Mesendoderm (in vitro differentiated cells): ENCODE measurements at regions not wholly inside any gene's neighbourhood (a gene's known extent, or its start where the extent isn't known, plus 50 kb on each side); places are given as distances from the start of the nearest gene placed in this dataset.
A peak's percentile ranks its signal among the peaks of the same experiment; 100 is the strongest.

ENCODE experiments used
- DNase-seq: peaks from one replicate; pipeline ENCODE4 v3.0.0; 2013
- H2AK5ac ChIP-seq: 2 replicates; pipeline ENCODE4 v1.6.1; 2013; ENCODE audit warnings: low read length, inconsistent platforms
- H2BK120ac ChIP-seq: 2 replicates; pipeline ENCODE4 v1.6.1; 2013; ENCODE audit warnings: low read depth, mild to moderate bottlenecking, low read length, moderate library complexity, mixed read lengths
- H2BK15ac ChIP-seq: replicated peaks from 2 replicates; pipeline ENCODE4 v1.6.1; 2013; ENCODE audit warnings: low read depth, mild to moderate bottlenecking, moderate library complexity
- H2BK5ac ChIP-seq: 2 replicates; pipeline ENCODE4 v1.6.1; 2013; ENCODE audit warnings: low read length, inconsistent platforms
- H3K18ac ChIP-seq: 2 replicates; pipeline ENCODE4 v1.6.1; 2013; ENCODE audit warnings: mild to moderate bottlenecking, low read length, mixed read lengths
- H3K23ac ChIP-seq: one replicate; pipeline ENCODE4 v1.6.1; 2013; ENCODE audit warnings: low read length
- H3K27ac ChIP-seq: 2 replicates; pipeline ENCODE4 v1.5.1; 2013; ENCODE audit warnings: low read depth, mild to moderate bottlenecking, inconsistent platforms, low read length, moderate library complexity
- H3K27me3 ChIP-seq: 2 replicates; pipeline ENCODE4 v1.6.1; 2013; ENCODE audit warnings: low read length, control low read depth, mild to moderate bottlenecking, inconsistent platforms; ENCODE audit not compliant: insufficient read depth, poor library complexity
- H3K36me3 ChIP-seq: 2 replicates; pipeline ENCODE4 v1.6.1; 2013; ENCODE audit warnings: low read length, inconsistent platforms; ENCODE audit not compliant: control insufficient read depth, insufficient read depth
- H3K4ac ChIP-seq: one replicate; pipeline ENCODE4 v1.6.1; 2013; ENCODE audit warnings: low read depth, mild to moderate bottlenecking, low read length, moderate library complexity
- H3K4me1 ChIP-seq: 2 replicates; pipeline ENCODE4 v1.6.1; 2013; ENCODE audit warnings: low read depth, low read length, inconsistent platforms; ENCODE audit not compliant: control insufficient read depth
- H3K4me2 ChIP-seq: 2 replicates; pipeline ENCODE4 v1.6.1; 2013; ENCODE audit warnings: low read length
- H3K4me3 ChIP-seq: 2 replicates; pipeline ENCODE4 v1.5.1; 2013; ENCODE audit warnings: mild to moderate bottlenecking, low read length
- H3K56ac ChIP-seq: one replicate; pipeline ENCODE4 v1.6.1; 2013; ENCODE audit warnings: low read length
- H3K79me1 ChIP-seq: 2 replicates; pipeline ENCODE4 v1.6.1; 2013; ENCODE audit warnings: low read length, inconsistent platforms
- H3K79me2 ChIP-seq: 2 replicates; pipeline ENCODE4 v1.6.1; 2013; ENCODE audit warnings: mild to moderate bottlenecking, low read length; ENCODE audit not compliant: control insufficient read depth, insufficient read depth
- H3K9ac ChIP-seq: 2 replicates; pipeline ENCODE4 v1.6.1; 2013; ENCODE audit warnings: low read length, inconsistent platforms
- H4K5ac ChIP-seq: one replicate; pipeline ENCODE4 v1.6.1; 2013; ENCODE audit warnings: low read length
- H4K8ac ChIP-seq: one replicate; pipeline ENCODE4 v1.6.1; 2013; ENCODE audit warnings: low read depth, mild to moderate bottlenecking, control low read depth, low read length, moderate library complexity
- WGBS: extraction: QIAGEN DNeasy Blood & Tissue Kit; methylation state at CpG from one replicate; pipeline ENCODE4 v1.1.7; 2013; ENCODE audit warnings: low lambda C conversion rate, missing lambda C conversion rate; ENCODE audit not compliant: insufficient coverage; ENCODE audit errors: extremely low coverage; 5-methylcytosine and 5-hydroxymethylcytosine counted together

DNA sequence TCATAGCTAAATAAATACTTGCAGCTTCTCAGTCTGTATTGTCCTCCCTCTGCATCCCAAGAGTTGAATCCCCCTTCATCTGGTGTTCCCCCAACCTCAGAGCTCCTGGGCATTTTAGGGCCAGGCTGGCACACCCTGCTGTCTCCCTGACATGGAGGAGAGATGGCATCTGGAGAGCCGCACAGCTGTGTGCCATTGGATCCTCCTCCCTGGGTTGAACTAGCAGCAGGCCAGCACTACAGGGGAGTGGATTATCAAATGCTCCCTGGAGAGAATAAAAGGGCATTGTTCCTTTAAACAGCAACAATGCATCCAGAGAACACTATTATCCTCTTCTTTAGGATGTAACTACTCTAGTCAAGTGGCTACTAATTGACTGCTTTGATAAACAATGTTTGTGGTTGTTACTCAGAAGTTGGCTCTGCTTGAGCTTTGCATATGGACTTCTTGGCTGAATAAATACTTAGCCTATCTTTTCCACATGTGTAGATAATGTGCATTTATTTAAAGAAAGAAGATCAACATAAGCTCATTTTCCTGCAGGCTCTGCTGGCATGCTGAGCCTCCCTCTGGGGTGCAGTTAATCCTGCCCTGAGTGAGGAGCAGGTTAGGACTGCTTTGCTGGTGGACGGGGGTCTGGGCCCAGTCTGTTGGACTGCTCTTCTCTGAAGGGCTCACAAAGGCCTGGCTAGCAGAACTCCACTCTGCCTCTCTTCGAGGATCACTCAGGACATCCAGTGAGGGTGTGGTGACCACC is 897.2 kb downstream of the TBC1D22A start:
- H4K8ac ChIP-seq = no peak overlapping the region
- peak overlapping the region; percentile 51 for H3K27ac ChIP-seq
- H3K9ac ChIP-seq = peak overlapping the region; percentile 8
- H2BK15ac ChIP-seq = no peak overlapping the region
- H3K18ac ChIP-seq = no peak overlapping the region
- H2BK5ac ChIP-seq = peak overlapping the region; percentile 89
- H3K36me3 ChIP-seq = no peaks in the 10 kb centered on the region
- no CpG with 5 or more reads among the region's 3 CpGs for WGBS
- H3K79me2 ChIP-seq = no peaks in the 10 kb centered on the region
- no peaks in the 10 kb centered on the region for H3K79me1 ChIP-seq
- H3K4me1 ChIP-seq = no peaks in the 10 kb centered on the region
- no peaks in the 10 kb centered on the region for H3K27me3 ChIP-seq
- H3K23ac ChIP-seq = no peak overlapping the region
- H3K4me3 ChIP-seq = no peak overlapping the region
- peak overlapping the region; percentile 52 for H3K56ac ChIP-seq
- H2AK5ac ChIP-seq = peak overlapping the region; percentile 72
- peak; percentile 86 for DNase-seq
- no peak overlapping the region for H3K4me2 ChIP-seq
- no peak overlapping the region for H4K5ac ChIP-seq
- H3K4ac ChIP-seq = no peak overlapping the region
- no peak overlapping the region for H2BK120ac ChIP-seq

DNA sequence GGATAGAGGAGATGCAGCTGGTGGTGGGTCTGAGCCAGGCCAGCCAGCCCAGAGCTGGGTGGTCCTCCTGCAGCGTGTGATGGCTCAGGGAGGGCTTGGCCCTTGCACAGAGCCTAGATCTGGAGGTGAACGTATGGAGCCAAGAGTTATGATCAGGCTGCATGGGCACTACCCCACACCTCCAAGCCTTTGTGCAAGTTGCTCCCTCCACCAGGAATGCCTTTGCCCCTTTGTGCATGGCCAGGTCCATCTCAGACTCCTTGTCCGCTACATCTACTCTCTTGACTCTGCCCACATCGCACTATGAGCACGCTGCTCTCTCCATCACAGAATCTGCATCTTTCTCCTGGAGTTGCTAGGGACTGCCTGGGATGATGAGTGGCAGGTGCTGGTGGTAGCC is 895.7 kb downstream of the TBC1D22A start:
- no peak overlapping the region for H2BK120ac ChIP-seq
- H2BK5ac ChIP-seq = peak overlapping the region; percentile 23
- H2AK5ac ChIP-seq = peak overlapping the region; percentile 40
- no peaks in the 10 kb centered on the region for H3K27me3 ChIP-seq
- H3K27ac ChIP-seq = no peak overlapping the region
- H3K79me1 ChIP-seq = no peaks in the 10 kb centered on the region
- no peak overlapping the region for H3K4ac ChIP-seq
- no peak overlapping the region for H4K8ac ChIP-seq
- H4K5ac ChIP-seq = no peak overlapping the region
- H3K56ac ChIP-seq = no peak overlapping the region
- H3K4me2 ChIP-seq = no peak overlapping the region
- no peak overlapping the region for H3K23ac ChIP-seq
- WGBS = no CpG with 5 or more reads among the region's 5 CpGs
- H2BK15ac ChIP-seq = no peak overlapping the region
- no peak overlapping the region for H3K18ac ChIP-seq
- H3K4me1 ChIP-seq = no peaks in the 10 kb centered on the region
- no peak overlapping the region for H3K9ac ChIP-seq
- no peaks in the 10 kb centered on the region for H3K36me3 ChIP-seq
- no peak for DNase-seq
- H3K4me3 ChIP-seq = no peak overlapping the region
- H3K79me2 ChIP-seq = no peaks in the 10 kb centered on the region

DNA sequence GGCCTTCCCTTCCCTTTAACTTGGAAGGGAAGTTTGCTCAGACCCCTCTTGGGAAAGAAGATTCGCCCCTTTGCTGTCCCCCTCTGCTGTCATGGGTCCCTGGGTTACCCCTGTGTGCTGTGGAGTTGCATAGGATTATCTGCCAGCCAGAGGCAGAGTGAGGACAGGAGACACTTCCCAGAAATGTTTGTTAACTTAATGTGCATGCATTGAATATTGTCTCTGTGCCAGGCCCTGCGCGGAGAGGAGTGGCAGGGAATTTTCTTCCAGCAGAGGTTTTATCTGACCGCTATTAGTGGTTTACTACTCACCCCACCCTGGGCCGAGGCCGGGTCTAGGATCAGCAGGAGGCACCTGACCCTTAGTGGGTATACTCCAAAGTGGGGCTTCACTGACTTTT is 894.8 kb downstream of the TBC1D22A start:
- Histone ChIP-seq H3K4ac (no peak overlapping the region), H3K27me3 (no peaks in the 10 kb centered on the region), H3K18ac (no peak overlapping the region), H3K79me1 (no peaks in the 10 kb centered on the region), H3K27ac (no peak overlapping the region), H3K36me3 (no peaks in the 10 kb centered on the region), H3K4me3 (no peak overlapping the region), H2BK120ac (no peak overlapping the region), H4K5ac (no peak overlapping the region), H3K9ac (no peak overlapping the region), H2BK15ac (no peak overlapping the region), H3K4me1 (no peaks in the 10 kb centered on the region), H3K23ac (no peak overlapping the region), H3K4me2 (no peak overlapping the region), H3K79me2 (no peaks in the 10 kb centered on the region), H2AK5ac (no peak overlapping the region), H3K56ac (no peak overlapping the region), H2BK5ac (no peak overlapping the region), H4K8ac (no peak overlapping the region)
- WGBS = no CpG with 5 or more reads among the region's 6 CpGs
- no peak for DNase-seq

DNA sequence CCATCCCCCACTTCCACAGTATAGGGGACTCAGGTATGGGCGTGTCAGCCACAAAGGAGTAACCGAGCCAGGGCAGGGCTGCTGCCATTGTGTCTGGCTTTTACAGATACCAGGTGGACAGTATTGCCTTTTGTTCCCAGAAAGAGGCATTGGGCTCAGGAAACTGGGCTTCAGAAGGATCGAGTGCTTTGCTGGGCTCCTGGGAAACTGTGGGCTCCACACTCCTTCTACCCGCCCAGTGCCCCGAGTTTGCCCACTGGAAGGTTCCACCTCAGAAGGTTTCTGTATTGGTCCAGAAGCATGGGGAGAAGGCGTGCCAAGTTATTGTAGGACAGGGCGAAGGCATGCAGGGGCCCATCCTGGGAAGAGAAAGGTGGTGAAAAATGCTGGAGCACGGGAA is 894.4 kb downstream of the TBC1D22A start:
- no peak overlapping the region for H2BK5ac ChIP-seq
- H3K79me1 ChIP-seq = no peaks in the 10 kb centered on the region
- H3K27ac ChIP-seq = no peak overlapping the region
- no peaks in the 10 kb centered on the region for H3K79me2 ChIP-seq
- no CpG with 5 or more reads among the region's 8 CpGs for WGBS
- H4K8ac ChIP-seq = no peak overlapping the region
- no peaks in the 10 kb centered on the region for H3K27me3 ChIP-seq
- no peak overlapping the region for H3K4me3 ChIP-seq
- no peak overlapping the region for H4K5ac ChIP-seq
- H2BK15ac ChIP-seq = no peak overlapping the region
- no peaks in the 10 kb centered on the region for H3K36me3 ChIP-seq
- H3K56ac ChIP-seq = no peak overlapping the region
- H3K4ac ChIP-seq = no peak overlapping the region
- H2AK5ac ChIP-seq = no peak overlapping the region
- H3K4me2 ChIP-seq = no peak overlapping the region
- H3K18ac ChIP-seq = no peak overlapping the region
- no peak for DNase-seq
- no peaks in the 10 kb centered on the region for H3K4me1 ChIP-seq
- no peak overlapping the region for H3K9ac ChIP-seq
- H3K23ac ChIP-seq = no peak overlapping the region
- no peak overlapping the region for H2BK120ac ChIP-seq

DNA sequence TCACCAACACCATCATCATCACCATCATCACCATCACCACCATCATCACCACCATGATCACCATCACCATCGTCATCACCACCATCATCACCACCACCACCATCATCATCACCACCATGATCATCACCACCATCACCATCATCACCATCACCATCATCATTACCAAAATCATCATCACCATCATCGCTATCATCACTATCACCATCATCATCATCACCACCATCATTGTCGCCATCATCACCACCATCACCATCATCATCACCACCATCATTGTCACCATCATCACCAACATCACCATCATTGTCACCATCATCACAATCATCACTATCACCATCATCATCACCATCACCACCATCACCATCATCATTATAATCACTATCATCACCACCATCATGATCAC is 893.5 kb downstream of the TBC1D22A start:
- Histone ChIP-seq H3K27ac (no peak overlapping the region), H3K27me3 (no peaks in the 10 kb centered on the region), H4K5ac (no peak overlapping the region), H3K9ac (no peak overlapping the region), H3K4me2 (no peak overlapping the region), H3K4me1 (no peaks in the 10 kb centered on the region), H3K23ac (no peak overlapping the region), H3K79me1 (no peaks in the 10 kb centered on the region), H2BK5ac (no peak overlapping the region), H2BK120ac (no peak overlapping the region), H3K4ac (no peak overlapping the region), H3K18ac (no peak overlapping the region), H3K4me3 (no peak overlapping the region), H2BK15ac (no peak overlapping the region), H2AK5ac (no peak overlapping the region), H3K36me3 (no peaks in the 10 kb centered on the region), H4K8ac (no peak overlapping the region), H3K56ac (no peak overlapping the region), H3K79me2 (no peaks in the 10 kb centered on the region)
- 100% methylated on average over 1 of the region's 3 CpGs for whole genome bisulfite sequencing
- no peak for DNase-seq

DNA sequence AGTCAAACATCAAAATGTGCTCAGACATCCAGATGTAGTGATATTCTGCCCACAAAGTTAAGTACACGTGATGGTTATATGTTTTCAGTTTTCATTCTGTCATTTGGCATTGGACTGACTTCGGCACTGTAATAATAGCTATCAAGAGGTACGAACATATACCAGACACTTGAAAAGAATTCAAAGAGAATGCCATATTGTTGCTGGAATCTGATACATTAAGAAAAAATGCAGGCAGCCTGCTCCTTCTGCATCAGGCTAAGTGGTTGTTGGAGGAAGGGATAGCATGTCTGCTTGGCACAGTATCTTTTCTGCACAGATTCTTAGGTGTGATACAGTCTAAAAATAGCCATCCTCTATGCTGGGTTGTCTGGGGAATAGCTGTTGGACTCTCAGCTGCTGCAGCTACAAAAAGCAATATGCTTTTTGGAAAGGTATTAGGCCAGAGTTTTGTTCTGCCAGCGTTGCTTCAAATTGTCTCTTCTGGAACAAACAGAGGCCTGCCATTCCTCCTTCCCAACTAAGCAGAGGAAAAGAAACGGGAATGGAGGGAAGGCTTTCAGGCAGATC is 892.6 kb downstream of the TBC1D22A start:
- H3K27me3 ChIP-seq = no peaks in the 10 kb centered on the region
- H2BK5ac ChIP-seq = no peak overlapping the region
- H3K56ac ChIP-seq = no peak overlapping the region
- no peak overlapping the region for H2AK5ac ChIP-seq
- no peak overlapping the region for H4K5ac ChIP-seq
- WGBS = no CpG with 5 or more reads among the region's 5 CpGs
- no peak for DNase-seq
- H3K79me1 ChIP-seq = no peaks in the 10 kb centered on the region
- no peak overlapping the region for H2BK120ac ChIP-seq
- H3K18ac ChIP-seq = no peak overlapping the region
- H3K4ac ChIP-seq = no peak overlapping the region
- H4K8ac ChIP-seq = no peak overlapping the region
- no peak overlapping the region for H3K4me3 ChIP-seq
- no peak overlapping the region for H3K27ac ChIP-seq
- H2BK15ac ChIP-seq = no peak overlapping the region
- no peak overlapping the region for H3K23ac ChIP-seq
- H3K79me2 ChIP-seq = no peaks in the 10 kb centered on the region
- H3K36me3 ChIP-seq = no peaks in the 10 kb centered on the region
- H3K4me1 ChIP-seq = no peaks in the 10 kb centered on the region
- H3K4me2 ChIP-seq = no peak overlapping the region
- H3K9ac ChIP-seq = no peak overlapping the region
